T-helper 1 cell treated with Interleukin-12 subunit alpha and Interleukin-12 subunit beta and Interleukin-4 antibody, amounts not matched to agents 30 μg/mL and 1 μg/mL, for 36 hours (primary cell): ENCODE measurements at regions not wholly inside any gene's neighbourhood (a gene's known extent, or its start where the extent isn't known, plus 50 kb on each side); places are given as distances from the start of the nearest gene placed in this dataset.
"Not testable (repeated sequence)": the region's sequence is repeated elsewhere in the genome, so short reads cannot be mapped to it uniquely, and the experiment has no call there.

Experiments used
- H3K27ac Mint-ChIP-seq: one replicate; pipeline ENCODE4 v1.8.0; 2021; ENCODE audit warnings: mild to moderate bottlenecking, mixed read lengths
- H3K27me3 Mint-ChIP-seq: one replicate; pipeline ENCODE4 v1.8.0; 2021; ENCODE audit warnings: low read depth, mixed read lengths
- H3K36me3 Mint-ChIP-seq: one replicate; pipeline ENCODE4 v1.8.0; 2021; ENCODE audit warnings: low read depth, mixed read lengths
- H3K4me1 Mint-ChIP-seq: one replicate; pipeline ENCODE4 v1.8.0; 2021; ENCODE audit warnings: low read depth, mixed read lengths
- H3K4me3 Mint-ChIP-seq: one replicate; pipeline ENCODE4 v1.8.0; 2021; ENCODE audit warnings: mild to moderate bottlenecking, moderate library complexity, mixed read lengths
- H3K9me3 Mint-ChIP-seq: one replicate; pipeline ENCODE4 v1.8.0; 2021; ENCODE audit warnings: mixed read lengths

DNA sequence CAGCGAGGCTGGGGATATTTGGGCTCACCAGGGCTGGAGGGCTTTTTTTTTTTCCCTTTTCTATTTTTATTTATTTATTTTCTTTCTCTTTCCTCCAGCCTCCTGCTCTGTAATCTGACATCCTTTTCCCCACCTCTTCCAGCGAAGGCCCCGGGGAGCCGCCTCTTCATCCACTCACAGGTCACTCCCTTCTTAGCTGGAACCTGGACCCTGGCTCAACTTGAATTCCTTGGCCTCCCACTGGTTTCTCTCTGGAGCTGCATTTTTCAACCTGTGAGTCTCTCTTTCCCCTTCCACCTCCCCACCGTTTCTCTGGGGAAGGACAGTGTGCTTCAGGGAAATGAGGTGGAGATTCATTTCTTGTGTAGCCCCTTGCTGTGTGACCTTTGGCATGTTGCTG is 82.0 kb downstream of the MRM1 start:
- H3K27ac Mint-ChIP-seq: no peak overlapping the region
- H3K9me3 Mint-ChIP-seq: no peaks in the 10 kb centered on the region
- no peaks in the 10 kb centered on the region for H3K4me1 Mint-ChIP-seq
- H3K27me3 Mint-ChIP-seq: peaks cover 14% of the 10 kb centered on the region
- no peak overlapping the region for H3K4me3 Mint-ChIP-seq
- H3K36me3 Mint-ChIP-seq: no peaks in the 10 kb centered on the region

DNA sequence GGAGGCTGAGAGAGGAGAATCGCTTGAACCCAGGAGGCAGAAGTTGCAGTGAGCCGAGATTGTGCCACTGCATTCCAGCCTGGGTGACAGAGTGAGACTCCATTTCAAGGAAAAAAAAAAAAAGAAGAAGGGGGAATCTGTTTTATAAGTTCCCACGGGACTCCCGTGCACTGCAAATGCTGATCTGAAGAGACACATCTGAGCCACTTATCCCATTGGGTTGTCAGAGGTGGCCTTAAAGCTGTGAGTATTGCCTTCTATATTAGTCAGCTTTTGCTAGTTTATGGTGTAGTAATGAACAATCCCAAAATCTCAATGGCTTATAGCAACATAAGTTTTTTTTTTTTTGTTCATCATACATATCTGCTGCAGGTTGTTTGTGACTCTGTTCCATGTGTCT is 82.8 kb downstream of the MRM1 start:
- Mint-ChIP-seq H3K9me3 (no peaks in the 10 kb centered on the region), H3K4me3 (no peak overlapping the region), H3K4me1 (no peaks in the 10 kb centered on the region), H3K36me3 (no peaks in the 10 kb centered on the region), H3K27ac (no peak overlapping the region), H3K27me3 (peaks cover 14% of the 10 kb centered on the region)

DNA sequence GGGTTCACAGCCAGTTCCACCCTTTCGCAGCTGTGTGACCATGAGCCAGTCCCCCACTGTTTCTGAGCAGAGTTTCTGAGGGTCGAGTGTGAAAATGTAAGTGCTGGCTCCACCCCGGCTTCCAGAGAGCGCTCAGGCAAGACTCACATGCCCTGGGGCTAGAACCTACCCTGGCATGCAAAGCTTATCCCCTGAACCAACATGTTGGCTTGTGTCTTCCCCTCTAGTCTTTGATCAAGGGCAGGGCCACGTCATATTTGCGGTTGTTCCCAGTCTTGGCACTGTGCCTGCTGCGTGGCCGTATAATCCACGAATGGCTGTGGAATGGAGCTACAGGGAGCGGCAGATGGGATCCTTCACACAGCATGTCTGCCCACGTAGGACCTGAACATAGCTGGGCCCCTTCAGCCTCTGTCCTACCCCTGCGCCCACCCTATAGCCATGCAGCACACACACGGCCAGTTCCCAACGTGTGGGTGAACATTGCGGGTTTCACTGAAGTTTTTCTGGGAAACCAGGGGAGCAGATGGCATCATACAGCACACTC is 84.8 kb downstream of the MRM1 start:
- H3K36me3 Mint-ChIP-seq: no peaks in the 10 kb centered on the region
- no peaks in the 10 kb centered on the region for H3K9me3 Mint-ChIP-seq
- no peaks in the 10 kb centered on the region for H3K4me1 Mint-ChIP-seq
- H3K27ac Mint-ChIP-seq: no peak overlapping the region
- H3K4me3 Mint-ChIP-seq: no peak overlapping the region
- H3K27me3 Mint-ChIP-seq: peaks cover 14% of the 10 kb centered on the region

DNA sequence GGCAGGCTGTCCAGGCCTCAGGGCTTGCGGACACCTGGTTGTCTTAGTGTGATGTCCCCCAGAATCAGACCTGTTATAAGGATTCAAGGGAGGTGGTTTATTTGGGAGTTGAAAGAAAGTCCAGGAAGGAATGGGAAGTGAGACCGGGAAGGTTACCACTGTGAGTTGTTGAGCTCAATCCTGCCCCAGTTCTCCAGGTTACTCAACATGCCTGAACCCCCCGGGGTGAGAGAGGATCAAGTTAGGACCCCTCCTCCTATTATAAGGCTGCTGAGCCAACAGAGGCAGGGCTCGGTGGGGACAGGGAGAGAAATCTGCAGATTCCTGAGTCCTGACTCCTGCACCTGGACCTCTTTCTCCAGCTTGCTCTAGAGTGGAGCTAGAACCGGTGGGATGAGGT is 86.4 kb downstream of the MRM1 start:
- H3K36me3 Mint-ChIP-seq: no peaks in the 10 kb centered on the region
- H3K9me3 Mint-ChIP-seq: no peaks in the 10 kb centered on the region
- H3K4me1 Mint-ChIP-seq: peaks cover 1% of the 10 kb centered on the region
- peaks cover 22% of the 10 kb centered on the region for H3K27me3 Mint-ChIP-seq
- H3K27ac Mint-ChIP-seq: no peak overlapping the region
- H3K4me3 Mint-ChIP-seq: no peak overlapping the region

DNA sequence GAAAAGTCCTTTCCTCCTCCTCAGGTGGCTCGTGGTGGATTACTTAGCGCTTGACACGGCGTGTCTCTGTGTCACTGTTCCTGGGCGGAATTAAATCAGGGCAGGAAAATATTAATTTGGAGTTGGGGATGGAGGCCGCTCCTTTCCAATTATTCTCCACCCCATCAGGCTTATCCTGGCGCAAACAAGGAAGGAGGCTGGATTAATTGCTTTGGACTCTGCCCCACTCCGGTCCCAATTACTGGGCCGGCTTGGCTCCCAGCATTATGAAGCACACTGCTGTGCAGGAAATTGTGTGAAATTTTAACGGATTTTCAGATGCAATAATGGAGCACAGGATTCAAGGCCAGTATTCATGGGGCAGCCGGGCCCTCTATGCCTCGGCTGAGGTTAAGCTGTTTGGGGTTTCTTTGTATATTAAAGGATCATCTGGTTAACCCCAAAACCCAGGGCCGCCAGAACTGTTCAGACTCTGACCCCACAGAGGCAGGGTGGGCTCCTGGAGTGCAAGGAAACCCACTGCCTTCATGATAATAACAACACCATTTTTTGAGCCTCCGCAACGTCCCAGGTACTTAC is 87.8 kb downstream of the MRM1 start:
- Mint-ChIP-seq H3K4me1 (peaks cover 1% of the 10 kb centered on the region), H3K36me3 (no peaks in the 10 kb centered on the region)

DNA sequence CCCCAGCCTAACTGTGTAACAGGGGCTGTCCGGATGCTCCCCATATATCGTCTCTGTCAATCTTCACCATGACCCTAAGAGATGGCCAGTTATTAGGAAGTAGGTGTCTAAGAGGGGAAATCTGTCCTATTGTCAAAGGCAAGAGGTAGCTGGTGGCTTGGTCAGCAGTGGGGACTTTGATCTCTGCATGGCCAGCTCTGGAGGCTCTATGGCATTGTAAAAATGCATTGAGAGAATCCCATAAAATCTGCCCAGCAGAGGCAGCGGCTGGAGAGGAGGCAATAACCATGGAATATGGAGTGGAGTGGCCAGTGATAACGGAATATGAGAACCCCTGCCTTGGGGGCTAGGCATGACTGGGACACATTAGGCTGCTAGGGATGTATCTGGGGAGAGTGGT is 88.8 kb downstream of the MRM1 start:
- Mint-ChIP-seq H3K27ac (no peak overlapping the region), H3K9me3 (no peaks in the 10 kb centered on the region), H3K4me3 (no peak overlapping the region), H3K4me1 (peaks cover 1% of the 10 kb centered on the region), H3K27me3 (peaks cover 34% of the 10 kb centered on the region), H3K36me3 (no peaks in the 10 kb centered on the region)

More for the DNA sequence above, 87.8 kb downstream of the MRM1 start:
- peaks cover 31% of the 10 kb centered on the region for H3K27me3 Mint-ChIP-seq
- H3K9me3 Mint-ChIP-seq: no peaks in the 10 kb centered on the region
- H3K27ac Mint-ChIP-seq: no peak overlapping the region
- no peak overlapping the region for H3K4me3 Mint-ChIP-seq

DNA sequence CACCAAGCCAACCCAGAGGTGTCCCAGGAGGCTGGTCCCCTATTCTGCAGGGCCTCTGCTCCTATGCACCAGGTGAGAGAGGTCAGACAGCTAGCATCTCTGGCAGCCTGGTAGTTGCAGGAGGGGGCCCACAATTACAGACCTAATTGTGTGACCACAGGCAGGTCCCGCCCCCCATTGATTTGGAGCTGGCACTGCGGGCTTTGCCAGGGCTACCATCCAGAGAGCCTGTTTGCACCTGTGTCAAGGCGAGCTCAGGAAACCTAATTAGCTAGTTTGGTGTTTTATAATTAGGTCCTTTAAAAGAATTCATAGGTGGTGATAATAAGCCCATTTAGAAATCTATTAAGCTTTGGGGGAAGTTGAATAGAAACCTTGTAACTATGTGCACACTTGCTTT is 90.2 kb downstream of the MRM1 start:
- H3K36me3 Mint-ChIP-seq: no peaks in the 10 kb centered on the region
- peaks cover 40% of the 10 kb centered on the region for H3K27me3 Mint-ChIP-seq
- H3K4me3 Mint-ChIP-seq: no peak overlapping the region
- no peaks in the 10 kb centered on the region for H3K9me3 Mint-ChIP-seq
- no peak overlapping the region for H3K27ac Mint-ChIP-seq
- peaks cover 1% of the 10 kb centered on the region for H3K4me1 Mint-ChIP-seq

DNA sequence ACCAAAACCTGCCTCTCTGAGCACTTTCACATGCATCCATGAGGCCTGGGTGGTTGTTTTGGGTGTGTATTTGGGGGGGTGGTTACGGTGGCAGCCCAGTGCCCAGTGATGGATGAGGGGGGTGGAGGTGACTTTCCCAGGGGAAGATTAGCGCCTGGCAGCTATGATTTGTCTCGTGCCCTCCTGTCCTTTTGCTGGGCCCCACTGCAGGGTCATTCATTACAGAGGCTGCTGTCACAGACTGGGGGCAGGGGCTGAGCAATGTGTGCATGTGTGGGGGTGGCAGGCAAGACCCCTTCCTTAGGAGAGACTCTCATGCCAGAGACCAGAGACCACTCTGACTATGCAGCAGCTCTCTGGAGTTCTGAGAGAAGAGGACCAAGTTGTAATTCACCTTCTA is 93.7 kb downstream of the MRM1 start:
- Mint-ChIP-seq H3K9me3 (no peaks in the 10 kb centered on the region), H3K27me3 (peaks cover 35% of the 10 kb centered on the region), H3K27ac (no peak overlapping the region), H3K4me1 (peaks cover 1% of the 10 kb centered on the region), H3K4me3 (no peak overlapping the region), H3K36me3 (no peaks in the 10 kb centered on the region)

DNA sequence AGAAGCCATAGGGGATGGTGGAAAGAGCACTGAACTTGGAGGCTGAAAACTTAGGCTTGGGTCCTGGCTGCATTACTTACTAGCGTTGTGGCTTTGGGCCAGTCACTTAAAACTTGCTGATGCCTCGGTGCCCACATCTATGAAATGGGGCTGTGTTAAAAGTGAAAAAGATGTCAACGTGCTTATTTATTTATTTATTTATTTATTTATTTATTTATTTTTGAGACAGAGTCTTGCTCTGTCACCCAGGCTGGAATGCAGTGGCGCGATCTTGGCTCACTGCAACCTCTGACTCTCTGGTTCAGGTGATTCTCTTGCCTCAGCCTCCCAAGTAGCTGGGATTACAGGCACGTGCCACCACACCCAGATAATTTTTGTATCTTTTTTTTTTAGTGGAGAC is 94.3 kb downstream of the MRM1 start:
- H3K4me3 Mint-ChIP-seq, H3K9me3 Mint-ChIP-seq, H3K36me3 Mint-ChIP-seq, H3K4me1 Mint-ChIP-seq, H3K27ac Mint-ChIP-seq: not testable (repeated sequence)
- peaks cover 35% of the 10 kb centered on the region for H3K27me3 Mint-ChIP-seq

DNA sequence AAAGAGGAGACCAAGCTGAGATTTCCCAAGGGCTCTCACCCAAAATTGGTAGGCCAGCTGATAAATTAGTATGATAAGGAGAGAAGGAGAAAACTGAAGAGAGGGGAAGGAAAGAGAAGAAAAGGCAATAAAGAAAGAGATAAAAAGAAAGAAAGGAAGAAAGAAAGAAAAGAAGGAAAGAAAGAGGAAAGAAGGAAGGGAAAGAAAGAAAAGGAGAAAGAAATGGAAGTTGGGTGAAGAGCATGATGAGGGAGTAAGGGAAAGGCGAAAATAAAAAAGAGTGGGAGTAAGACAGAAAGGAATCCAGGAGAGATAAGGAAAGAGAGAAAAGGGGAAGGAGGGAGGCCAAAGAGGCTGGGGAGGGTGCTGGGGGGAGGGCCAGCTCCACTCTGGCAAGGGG is 95.4 kb downstream of the MRM1 start:
- peaks cover 43% of the 10 kb centered on the region for H3K27me3 Mint-ChIP-seq
- no peaks in the 10 kb centered on the region for H3K36me3 Mint-ChIP-seq
- H3K4me3 Mint-ChIP-seq: no peak overlapping the region
- H3K27ac Mint-ChIP-seq: no peak overlapping the region
- no peaks in the 10 kb centered on the region for H3K9me3 Mint-ChIP-seq
- H3K4me1 Mint-ChIP-seq: peaks cover 1% of the 10 kb centered on the region

DNA sequence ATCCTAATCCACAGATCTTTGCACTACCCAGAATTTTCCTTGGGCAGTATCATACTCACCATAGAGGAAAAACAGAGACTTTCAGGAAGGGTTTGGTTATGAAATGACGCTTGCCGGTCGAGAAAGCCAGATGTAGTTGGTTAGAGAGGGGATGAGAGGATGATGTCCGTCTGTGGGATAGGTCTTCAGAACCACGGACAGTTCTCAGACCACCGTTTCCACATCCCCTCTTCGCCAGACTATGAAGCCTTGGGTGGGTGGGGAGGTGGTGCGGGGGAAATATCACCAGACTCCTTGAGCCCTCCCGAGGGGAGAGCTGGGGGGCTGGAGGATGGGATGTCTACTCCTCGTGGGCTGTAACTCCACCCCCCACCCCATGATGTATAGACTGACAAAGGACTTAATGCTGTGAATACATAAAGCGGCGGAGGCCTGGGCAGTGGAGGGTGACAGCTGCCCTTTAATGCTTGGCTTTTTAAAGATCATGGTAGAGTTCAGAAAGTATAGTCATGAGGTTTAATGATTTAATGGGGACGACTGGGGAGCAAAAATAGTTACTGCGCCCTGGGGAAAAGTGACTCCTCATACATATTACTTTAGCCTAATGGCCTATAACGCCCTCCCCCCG is 96.6 kb downstream of the MRM1 start:
- no peak overlapping the region for H3K4me3 Mint-ChIP-seq
- H3K27me3 Mint-ChIP-seq: peaks cover 38% of the 10 kb centered on the region
- no peaks in the 10 kb centered on the region for H3K4me1 Mint-ChIP-seq

DNA sequence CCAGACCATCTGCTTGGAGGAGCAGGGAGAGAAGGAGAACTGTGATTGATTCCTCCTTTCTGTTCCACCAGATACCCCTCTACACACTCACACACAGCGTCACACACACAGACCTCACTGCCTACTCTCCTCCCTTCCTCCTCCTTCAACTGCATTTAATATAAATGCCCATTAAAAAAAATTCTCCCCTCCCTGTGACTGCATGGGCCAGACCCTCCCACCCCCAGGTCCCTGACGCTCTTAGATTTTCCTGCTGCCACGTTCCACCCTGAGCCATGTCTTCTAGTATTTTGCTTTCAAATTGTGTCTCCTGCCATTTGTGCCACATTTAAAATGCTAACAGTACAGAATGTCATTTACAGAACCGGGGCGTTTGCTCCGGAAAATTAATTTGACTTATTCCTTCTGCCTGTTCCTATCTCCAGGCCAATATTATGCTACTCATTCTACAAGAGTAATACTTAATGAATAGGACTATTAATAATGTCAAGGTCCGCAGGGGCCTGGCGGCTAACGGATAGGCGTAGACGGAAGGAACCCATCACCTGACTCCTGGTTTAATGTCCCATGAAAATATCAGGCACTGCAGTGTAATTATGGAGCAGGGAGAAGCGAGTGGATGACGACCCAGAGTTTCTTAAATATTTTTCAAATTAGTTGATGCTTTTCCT is 100.2 kb downstream of the MRM1 start:
- Mint-ChIP-seq H3K4me1 (no peaks in the 10 kb centered on the region), H3K27ac (no peak overlapping the region), H3K4me3 (no peak overlapping the region), H3K9me3 (no peaks in the 10 kb centered on the region), H3K36me3 (no peaks in the 10 kb centered on the region), H3K27me3 (peaks cover 49% of the 10 kb centered on the region)

More for the DNA sequence above, 96.6 kb downstream of the MRM1 start:
- Mint-ChIP-seq H3K9me3 (no peaks in the 10 kb centered on the region), H3K27ac (no peak overlapping the region), H3K36me3 (no peaks in the 10 kb centered on the region)

DNA sequence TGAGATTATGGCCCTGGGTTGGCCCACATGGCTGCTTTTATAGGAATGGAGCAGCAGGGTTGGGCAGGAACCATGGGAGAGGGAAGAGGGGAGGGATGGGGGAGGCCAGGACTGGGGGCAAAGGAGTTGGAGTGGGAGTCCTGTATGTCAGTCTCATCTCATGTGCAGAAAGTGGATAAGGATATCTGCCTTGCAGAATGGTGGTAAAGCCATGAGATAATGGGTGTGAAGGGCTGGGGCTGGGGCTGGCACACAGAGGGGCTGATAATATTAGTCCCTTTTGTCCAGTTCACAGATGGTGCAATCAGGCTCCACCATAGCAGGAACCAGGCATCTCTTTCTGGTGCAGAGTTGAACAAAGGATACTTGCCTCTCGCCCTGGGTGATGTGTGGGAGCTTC is 101.3 kb downstream of the MRM1 start:
- H3K27ac Mint-ChIP-seq: no peak overlapping the region
- H3K4me1 Mint-ChIP-seq: no peaks in the 10 kb centered on the region
- peaks cover 44% of the 10 kb centered on the region for H3K27me3 Mint-ChIP-seq
- no peaks in the 10 kb centered on the region for H3K9me3 Mint-ChIP-seq
- H3K36me3 Mint-ChIP-seq: no peaks in the 10 kb centered on the region
- no peak overlapping the region for H3K4me3 Mint-ChIP-seq

DNA sequence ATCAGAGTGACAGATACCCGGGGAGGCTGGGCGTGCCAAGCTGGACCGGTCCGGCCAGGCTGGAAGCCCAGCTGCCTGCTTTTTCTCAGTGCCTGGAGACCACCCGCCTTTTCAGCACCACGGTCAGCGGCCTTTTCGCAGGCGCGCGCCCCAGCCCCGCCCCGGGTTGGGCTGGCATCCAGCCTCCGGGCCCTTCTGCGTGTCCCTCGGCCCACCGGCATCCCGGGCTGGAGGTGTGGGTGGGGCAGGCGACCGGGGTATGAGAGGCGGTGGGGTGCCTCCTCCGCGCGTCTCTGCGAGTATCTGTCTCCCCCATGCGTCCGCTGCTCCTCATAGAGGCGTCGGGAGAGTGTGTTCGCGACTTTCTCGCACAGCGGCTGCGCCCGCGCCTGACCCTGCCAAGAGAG is 102.5 kb downstream of the MRM1 start:
- H3K27me3 Mint-ChIP-seq: peaks cover 45% of the 10 kb centered on the region

DNA sequence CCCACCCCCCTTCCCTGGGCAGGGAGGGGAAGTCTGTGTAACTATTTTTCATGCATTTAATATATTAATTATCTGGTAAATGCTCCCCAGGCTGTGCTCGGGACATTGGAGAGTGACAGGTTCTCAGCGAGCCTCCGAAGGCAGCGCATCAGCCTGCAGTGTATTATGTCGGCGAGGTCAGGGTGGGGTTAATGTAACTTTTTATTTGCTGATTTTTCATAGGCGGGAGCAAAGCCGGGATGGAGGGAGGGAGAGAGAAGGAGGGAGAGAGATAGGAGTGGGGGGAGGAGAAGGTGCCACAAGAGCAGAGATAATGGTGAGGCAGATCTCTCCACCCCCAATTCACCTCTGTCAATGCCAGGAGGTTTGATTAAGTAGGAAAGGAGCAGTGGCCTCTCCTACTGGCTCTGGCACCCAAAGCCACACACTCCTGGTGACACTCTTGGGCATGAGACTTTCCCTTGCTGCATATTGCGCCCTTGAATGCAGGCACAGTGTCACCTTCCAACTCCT is 104.0 kb downstream of the MRM1 start:
- no peaks in the 10 kb centered on the region for H3K4me1 Mint-ChIP-seq
- H3K36me3 Mint-ChIP-seq: no peaks in the 10 kb centered on the region

More for the DNA sequence above, 102.5 kb downstream of the MRM1 start:
- Mint-ChIP-seq H3K36me3 (no peaks in the 10 kb centered on the region), H3K27ac (no peak overlapping the region), H3K9me3 (no peaks in the 10 kb centered on the region), H3K4me1 (no peaks in the 10 kb centered on the region), H3K4me3 (no peak overlapping the region)

More for the DNA sequence above, 104.0 kb downstream of the MRM1 start:
- Mint-ChIP-seq H3K27me3 (peaks cover 48% of the 10 kb centered on the region), H3K27ac (no peak overlapping the region), H3K9me3 (no peaks in the 10 kb centered on the region), H3K4me3 (no peak overlapping the region)
